ENCODE measurements at regions not wholly inside any gene's neighbourhood (a gene's known extent, or its start where the extent isn't known, plus 50 kb on each side); places are given as distances from the start of the nearest gene placed in this dataset.

DNA sequence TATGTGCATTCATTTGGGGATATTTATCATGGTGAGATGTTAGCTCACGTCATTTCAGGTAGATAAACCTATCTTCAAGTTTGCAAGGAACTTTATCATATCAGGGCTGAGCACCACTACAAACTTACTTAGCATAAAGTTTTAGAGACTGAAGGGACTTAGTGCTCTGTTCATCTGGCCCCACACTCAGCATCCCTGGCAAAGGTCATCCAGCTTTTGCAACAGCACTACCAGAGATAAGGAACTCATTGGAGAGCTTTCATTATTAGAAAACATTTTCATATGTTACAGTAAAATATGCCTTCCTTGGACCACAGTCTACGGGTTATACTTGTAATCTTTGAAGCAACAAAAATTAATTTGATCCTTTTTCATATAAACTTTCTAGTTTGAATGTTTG is 263.4 kb downstream of the POU4F1 start:
- FAIRE-seq (no peak), DNase-seq (ENCODE audit: insufficient read length, low spot score) (no peak)
- TF ChIP-seq POLR2A (IDR thresholded peaks at IDR 0.05; ENCODE audit: low read depth, low read length): no peak

DNA sequence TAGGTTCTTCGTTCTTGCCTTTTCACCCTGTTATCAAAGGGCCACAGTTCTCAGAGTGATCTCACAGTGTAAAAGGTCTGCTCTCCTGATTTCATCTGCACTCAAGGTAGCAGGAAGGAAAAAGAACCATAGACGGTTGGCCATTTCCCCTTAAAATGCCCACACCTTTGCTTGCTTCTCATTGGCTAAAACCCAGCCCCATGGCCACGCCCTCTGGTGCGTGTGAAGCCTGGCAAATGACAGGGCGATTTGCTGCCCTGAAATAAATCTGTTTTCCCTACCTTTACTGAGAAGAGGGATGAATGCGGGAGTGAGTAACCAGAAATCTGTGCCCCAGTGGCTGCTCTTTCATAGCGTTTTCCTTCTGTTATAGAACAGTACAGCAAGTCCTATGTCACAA is 269.3 kb downstream of the POU4F1 start:
- no peak for TF ChIP-seq POLR2A (IDR thresholded peaks at IDR 0.05; ENCODE audit: low read depth, low read length)
- DNase-seq (ENCODE audit: insufficient read length, low spot score) (no peak), FAIRE-seq (no peak)

DNA sequence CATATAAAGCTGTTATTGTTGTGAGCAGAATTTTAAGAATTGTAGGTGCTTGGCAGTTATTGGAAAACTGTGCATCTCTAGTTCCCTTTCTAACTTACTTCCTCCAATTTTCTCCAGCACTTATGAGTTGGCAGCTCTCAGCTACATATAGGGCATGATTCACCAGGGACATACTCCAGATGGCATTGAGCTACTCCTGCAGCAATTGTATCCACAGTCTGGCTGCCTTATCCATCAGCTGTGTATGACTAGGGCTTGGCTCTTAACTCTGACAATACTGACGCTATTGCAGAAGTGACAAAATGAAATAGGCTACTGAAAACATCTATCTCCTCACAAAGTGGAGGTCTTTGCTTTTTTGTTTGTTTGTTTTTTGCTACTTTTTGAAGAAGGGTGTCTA is 276.7 kb downstream of the POU4F1 start:
- no peak for DNase-seq (ENCODE audit: insufficient read length, low spot score)
- no peak for TF ChIP-seq POLR2A (IDR thresholded peaks at IDR 0.05; ENCODE audit: low read depth, low read length)
- FAIRE-seq: no peak

DNA sequence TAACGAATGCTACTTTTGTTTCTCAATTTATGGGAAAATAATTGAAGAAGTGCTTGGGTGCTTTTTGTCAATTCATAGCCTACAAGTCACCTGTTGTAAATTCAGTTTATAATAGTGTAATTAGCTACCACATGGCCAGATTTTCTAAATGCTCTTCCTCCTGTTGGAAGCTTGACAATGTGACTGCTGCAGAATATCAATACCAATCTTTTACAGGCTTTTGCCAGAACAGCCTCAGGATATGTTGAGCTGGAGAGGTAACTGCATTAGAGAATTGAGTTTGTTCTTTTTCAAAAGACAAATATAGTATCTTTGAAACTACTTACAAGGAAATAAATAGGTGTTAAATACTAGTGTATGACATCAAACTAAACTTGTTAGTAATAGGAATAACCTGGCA is 277.8 kb downstream of the POU4F1 start:
- TF ChIP-seq POLR2A (IDR thresholded peaks at IDR 0.05; ENCODE audit: low read depth, low read length): no peak
- DNase-seq (ENCODE audit: insufficient read length, low spot score) (no peak), FAIRE-seq (no peak)

DNA sequence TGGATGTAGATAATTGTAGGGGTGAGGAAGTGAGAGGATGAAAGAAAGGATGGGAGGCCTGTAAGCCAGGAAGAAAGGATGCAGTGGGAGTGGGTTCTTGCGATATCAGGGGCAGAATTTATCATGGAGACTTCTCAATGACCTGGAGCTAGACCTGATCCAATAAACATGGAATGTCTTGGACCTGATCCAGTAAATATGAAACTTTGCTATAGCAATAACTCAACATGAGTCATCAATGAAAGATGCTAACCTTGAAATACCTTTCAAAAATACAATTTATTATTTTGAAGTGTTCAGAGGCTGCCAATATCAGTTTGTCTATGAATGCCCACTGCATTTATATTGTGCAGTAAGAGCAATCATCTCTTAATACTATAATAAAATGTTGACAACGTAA is 279.5 kb downstream of the POU4F1 start:
- TF ChIP-seq POLR2A (IDR thresholded peaks at IDR 0.05; ENCODE audit: low read depth, low read length): no peak
- FAIRE-seq (no peak), DNase-seq (ENCODE audit: insufficient read length, low spot score) (no peak)

DNA sequence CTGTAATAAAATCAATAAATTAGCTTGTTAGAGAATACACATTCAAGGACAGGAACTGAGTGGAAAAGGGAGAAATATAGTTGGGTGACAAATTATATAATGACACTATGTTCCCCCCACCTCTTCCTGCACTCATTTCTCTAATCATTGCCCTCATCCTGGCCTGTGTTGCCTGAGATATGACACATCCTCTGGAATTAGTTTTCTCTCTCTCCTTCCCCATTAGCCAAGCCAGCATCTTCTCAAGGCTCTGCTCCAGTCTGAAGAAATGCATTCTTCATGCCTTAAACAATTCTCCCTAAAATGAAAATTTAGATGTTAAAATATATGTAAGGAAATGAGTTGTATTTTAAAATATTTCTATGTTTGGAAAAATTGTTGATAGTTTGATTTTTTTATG is 280.3 kb downstream of the POU4F1 start:
- FAIRE-seq (no peak), DNase-seq (ENCODE audit: insufficient read length, low spot score) (no peak)
- no peak for TF ChIP-seq POLR2A (IDR thresholded peaks at IDR 0.05; ENCODE audit: low read depth, low read length)

DNA sequence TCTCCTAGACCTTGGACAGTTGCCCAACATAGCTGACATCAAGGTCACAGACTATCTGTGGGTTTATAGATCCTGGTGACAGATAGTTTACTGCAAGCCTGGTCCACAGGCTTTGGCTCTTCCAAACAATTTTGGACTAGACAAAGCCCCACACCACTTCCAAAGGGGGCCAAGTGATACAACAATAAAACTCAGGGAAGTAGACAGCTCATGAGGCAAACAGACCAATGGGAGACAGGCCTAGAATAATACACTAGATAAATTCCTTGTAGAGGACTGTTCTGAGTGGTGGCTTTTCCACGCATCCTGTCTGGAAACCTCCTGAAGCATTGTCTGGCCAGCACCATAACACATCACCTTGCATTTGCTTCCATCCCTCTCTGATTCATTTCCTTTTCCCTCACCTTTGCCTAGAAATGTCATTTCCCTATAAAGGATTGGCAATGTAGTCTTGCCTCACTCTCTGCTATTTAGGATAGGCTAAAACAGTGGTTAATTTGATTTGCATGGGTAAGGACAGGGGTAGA is 284.2 kb downstream of the POU4F1 start:
- DNase-seq (ENCODE audit: insufficient read length, low spot score): no peak
- FAIRE-seq: no peak
- TF ChIP-seq POLR2A (IDR thresholded peaks at IDR 0.05; ENCODE audit: low read depth, low read length): no peak

DNA sequence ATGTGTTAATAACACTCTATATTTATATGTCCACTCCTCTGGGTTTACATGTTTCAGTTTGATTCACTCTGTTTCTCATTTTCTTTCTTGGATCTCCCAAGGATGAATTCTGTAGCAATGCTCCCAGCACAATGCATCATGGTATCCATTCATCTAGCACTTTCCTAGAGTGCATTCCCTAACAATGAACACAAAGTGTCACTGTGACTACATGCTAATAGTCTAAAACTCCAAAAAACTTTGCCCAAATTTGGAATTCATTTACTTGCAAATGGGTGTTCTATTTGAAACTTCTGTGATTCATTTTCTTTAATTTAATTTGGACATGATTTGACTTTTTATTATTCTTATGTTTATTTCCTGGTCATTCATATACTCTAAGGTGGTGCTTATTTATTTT is 286.3 kb downstream of the POU4F1 start:
- DNase-seq (ENCODE audit: insufficient read length, low spot score) (no peak), FAIRE-seq (peak; percentile 43)
- no peak for TF ChIP-seq POLR2A (IDR thresholded peaks at IDR 0.05; ENCODE audit: low read depth, low read length)

DNA sequence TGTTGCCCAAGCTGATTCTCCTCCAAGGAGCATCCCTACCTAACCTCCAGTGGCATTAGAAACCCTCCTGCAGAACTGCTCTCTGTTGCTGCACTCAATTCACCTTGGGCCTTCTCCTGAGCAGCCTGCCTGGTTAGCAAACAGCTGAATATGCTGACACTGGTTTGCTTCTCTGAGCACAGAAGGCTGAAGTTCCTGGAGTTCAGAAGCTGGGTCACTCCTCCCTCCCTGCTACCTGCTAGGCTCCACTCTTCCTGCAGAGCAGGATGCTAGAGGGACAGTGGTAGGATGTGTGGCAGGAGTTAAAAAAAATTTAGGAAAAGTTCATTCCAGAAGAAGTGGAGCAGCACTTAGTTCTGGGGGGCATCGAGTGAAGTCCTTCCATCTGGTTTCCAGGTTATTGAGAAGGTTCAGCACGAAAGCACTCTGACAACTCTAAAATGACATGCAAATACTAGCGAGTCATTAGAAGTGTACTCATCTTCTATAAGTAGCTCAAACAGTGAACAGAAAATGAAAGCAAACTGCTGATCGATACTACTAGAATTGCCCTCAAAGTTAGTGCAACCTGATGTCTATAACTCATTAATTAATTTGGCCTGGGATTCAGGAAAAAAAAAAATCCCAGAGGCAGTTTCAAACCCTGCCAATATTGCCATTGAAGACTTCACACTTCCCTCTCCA is 293.7 kb downstream of the POU4F1 start:
- no peak for DNase-seq (ENCODE audit: insufficient read length, low spot score)
- TF ChIP-seq POLR2A (IDR thresholded peaks at IDR 0.05; ENCODE audit: low read depth, low read length): no peak
- no peak for FAIRE-seq

DNA sequence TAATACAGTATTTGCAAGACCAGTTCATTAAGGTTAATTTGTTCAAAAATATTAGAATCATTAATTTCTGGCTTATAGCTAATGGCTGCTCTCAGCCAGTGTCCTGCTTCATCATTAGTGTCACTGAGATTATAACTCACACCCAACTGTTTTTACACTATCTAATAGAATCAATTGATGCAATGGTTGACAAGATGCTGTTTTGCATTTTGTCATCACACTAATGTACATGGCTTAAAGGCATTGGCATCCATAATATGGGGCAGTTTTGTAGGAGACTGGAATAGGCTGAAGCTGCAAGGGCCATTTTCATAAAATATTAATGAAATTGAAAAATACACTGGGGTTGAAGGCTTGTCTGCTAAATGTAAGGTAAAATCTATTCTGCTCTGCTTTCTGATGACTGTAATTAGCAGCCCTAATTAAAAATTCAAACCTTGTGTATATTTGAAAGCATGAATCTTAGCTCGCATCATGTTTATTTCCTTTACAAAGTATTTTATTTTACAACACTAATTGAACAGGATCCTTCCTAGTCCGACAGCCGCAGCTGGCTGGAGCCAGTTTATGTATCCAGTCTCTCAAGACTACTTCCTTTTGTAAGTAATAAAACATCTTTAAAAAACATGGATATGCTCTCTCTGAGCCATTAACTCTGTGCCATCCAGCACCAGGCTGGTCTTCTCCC is 296.7 kb downstream of the POU4F1 start:
- no peak for TF ChIP-seq POLR2A (IDR thresholded peaks at IDR 0.05; ENCODE audit: low read depth, low read length)
- DNase-seq (ENCODE audit: insufficient read length, low spot score) (no peak), FAIRE-seq (no peak)

DNA sequence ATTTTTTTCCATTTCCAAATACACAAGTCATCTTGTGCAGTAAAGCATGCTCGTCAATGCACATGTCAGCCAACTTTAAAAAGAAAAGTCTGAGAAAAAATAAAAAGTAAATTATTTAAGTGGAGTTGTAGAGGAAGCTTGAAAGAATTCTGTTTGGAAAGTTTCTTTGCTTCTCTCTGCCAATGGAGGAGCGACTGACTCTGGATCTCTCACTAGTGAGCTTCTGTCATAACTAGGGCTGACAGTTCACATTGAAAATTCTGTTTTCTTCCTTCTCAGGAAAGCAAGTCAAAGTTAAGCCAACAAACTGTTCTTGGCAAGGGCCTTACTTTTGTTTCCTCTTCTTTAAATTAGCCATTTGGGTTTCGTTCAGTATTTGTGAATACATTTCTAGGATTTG is 298.2 kb downstream of the POU4F1 start:
- FAIRE-seq (no peak), DNase-seq (ENCODE audit: insufficient read length, low spot score) (no peak)
- TF ChIP-seq POLR2A (IDR thresholded peaks at IDR 0.05; ENCODE audit: low read depth, low read length): no peak

DNA sequence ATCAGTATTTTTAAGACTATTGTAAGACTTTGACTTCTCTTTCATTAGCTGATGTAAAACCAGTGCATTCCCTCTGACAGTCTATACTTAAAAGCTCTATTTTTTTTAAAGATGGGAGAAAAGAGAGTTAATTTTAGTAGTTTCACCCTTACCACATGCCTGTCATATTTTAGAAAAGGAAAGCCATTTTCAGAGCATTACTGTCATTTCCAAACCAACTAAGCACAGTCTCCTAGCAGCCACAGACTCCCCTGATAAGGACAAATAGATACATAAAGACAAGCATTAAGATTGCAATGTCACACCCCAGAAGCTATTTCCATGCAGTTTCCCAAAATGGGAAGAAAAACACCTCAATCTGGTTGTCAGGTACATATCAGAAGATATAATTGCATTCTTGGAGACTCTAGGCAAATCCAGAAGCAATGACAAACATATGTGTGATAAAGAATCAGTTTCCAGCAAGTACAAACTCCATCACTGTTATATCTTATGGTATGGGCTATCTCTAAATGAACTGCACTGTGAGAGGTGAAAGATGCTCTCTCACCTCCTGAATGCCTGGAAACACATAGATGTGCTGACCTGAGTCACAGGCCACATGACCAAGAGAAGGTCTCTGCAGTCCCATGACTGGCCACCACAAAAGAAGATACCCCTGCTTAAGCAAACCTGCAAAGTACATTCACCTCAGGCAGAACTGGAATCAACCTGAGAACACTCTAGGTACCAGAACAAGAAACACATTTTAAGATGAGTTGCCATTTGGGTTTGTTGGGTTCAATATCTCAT is 303.3 kb downstream of the POU4F1 start:
- no peak for TF ChIP-seq POLR2A (IDR thresholded peaks at IDR 0.05; ENCODE audit: low read depth, low read length)
- DNase-seq (ENCODE audit: insufficient read length, low spot score): no peak
- FAIRE-seq: no peak

DNA sequence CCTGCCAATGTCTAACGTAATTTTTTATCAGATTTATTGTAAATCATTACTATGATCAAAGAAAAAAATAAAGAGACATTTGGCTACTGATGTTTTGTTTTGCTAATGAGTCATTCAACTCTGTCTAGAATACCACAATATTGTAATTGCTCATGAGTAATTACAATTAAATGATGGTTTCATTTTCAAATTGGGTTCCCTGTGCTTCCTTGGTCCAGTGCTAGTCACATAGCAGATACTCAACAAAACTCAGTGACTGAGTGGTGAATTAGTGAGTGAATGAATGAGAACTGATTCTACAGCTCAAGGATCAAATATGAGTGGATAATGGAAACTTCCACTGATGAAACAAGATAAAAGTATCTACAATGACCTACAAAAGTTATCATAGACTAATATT is 304.7 kb downstream of the POU4F1 start:
- FAIRE-seq (no peak), DNase-seq (ENCODE audit: insufficient read length, low spot score) (no peak)
- TF ChIP-seq POLR2A (IDR thresholded peaks at IDR 0.05; ENCODE audit: low read depth, low read length): no peak

DNA sequence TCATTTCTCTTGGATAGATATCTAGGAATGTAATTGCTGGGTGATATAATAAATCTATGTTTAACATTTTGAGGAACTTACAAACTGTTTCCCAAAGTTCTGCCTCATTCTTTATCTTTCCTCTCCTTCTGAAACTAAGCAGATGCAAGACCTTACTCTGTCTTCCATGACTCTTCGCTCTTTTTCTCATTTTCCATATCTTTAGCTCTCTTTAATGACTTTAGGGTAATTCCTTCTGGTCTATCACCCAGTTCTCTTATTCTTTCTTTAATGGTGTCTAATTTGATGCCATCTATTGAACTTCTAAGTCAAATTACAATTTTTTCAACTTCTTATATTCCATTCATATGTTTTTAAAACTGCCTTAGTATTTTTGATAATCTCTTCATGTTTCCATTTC is 316.6 kb downstream of the POU4F1 start:
- TF ChIP-seq POLR2A (IDR thresholded peaks at IDR 0.05; ENCODE audit: low read depth, low read length): no peak
- DNase-seq (ENCODE audit: insufficient read length, low spot score) (no peak), FAIRE-seq (no peak)
